GM20000 (cell line): ENCODE measurements at regions not wholly inside any gene's neighbourhood (a gene's known extent, or its start where the extent isn't known, plus 50 kb on each side); places are given as distances from the start of the nearest gene placed in this dataset.

ENCODE experiments used
- DNase-seq: peaks from one replicate; pipeline ENCODE4 v3.0.0; 2012; ENCODE audit warnings: low spot score
- CTCF ChIP-seq: IDR thresholded peaks from 2 replicates; pipeline ENCODE4 v1.5.1; 2012; ENCODE audit warnings: mild to moderate bottlenecking, control low read depth; ENCODE audit errors: extremely low read depth, missing control alignments

- no peak for DNase-seq
- TF ChIP-seq CTCF: no peak
Observed at GRCh38 chr16:77540646-77541045, 105.8 kb upstream of the ADAMTS18 start.

GRCh38 chr16:77541165-77541564 is 106.3 kb upstream of the ADAMTS18 start:
- no peak for TF ChIP-seq CTCF
- no peak for DNase-seq

GRCh38 chr16:77548151-77548550 is 113.3 kb upstream of the ADAMTS18 start:
- no peak for TF ChIP-seq CTCF

GRCh38 chr16:77548766-77549165 is 113.9 kb upstream of the ADAMTS18 start:
- TF ChIP-seq CTCF: no peak
- no peak for DNase-seq

More at GRCh38 chr16:77548151-77548550, 113.3 kb upstream of the ADAMTS18 start:
- no peak for DNase-seq

GRCh38 chr16:77549876-77550275 is 115.0 kb upstream of the ADAMTS18 start:
- no peak for DNase-seq
- TF ChIP-seq CTCF: no peak

GRCh38 chr16:77551357-77551756 is 116.5 kb upstream of the ADAMTS18 start:
- no peak for TF ChIP-seq CTCF
- no peak for DNase-seq

- no peak for TF ChIP-seq CTCF
- no peak for DNase-seq
Observed at GRCh38 chr16:77553130-77553529, 118.3 kb upstream of the ADAMTS18 start.
